ENCODE measurements at regions not wholly inside any gene's neighbourhood (a gene's known extent, or its start where the extent isn't known, plus 50 kb on each side); places are given as distances from the start of the nearest gene placed in this dataset.

DNA sequence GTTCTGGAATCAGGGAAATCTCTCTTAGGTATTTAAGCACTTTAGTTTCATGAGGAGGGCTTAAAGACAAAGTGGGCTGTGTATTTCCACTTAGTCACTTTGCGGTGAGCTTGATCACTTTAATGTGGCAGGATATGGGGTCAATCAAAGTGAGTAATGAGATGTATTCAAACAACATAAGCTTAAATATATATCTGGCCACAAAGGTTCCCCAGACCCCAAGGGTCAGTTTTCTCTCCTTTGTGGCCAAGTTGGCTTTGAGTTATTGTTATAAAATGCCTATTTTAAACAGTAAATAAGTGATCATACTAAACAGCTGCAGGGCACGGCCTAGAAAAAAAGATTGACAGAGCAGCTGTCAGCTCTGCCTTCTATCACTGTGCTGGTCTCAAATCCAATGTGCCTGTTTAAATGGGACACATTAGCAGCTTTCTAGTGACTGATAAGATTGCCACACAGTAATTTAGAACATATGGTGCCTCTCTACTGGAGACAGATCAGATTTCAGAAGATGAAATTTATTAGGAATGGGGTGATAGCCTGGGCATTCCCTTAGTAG is 363.9 kb downstream of the AGTPBP1 start:
- TF ChIP-seq, protein P1, sequence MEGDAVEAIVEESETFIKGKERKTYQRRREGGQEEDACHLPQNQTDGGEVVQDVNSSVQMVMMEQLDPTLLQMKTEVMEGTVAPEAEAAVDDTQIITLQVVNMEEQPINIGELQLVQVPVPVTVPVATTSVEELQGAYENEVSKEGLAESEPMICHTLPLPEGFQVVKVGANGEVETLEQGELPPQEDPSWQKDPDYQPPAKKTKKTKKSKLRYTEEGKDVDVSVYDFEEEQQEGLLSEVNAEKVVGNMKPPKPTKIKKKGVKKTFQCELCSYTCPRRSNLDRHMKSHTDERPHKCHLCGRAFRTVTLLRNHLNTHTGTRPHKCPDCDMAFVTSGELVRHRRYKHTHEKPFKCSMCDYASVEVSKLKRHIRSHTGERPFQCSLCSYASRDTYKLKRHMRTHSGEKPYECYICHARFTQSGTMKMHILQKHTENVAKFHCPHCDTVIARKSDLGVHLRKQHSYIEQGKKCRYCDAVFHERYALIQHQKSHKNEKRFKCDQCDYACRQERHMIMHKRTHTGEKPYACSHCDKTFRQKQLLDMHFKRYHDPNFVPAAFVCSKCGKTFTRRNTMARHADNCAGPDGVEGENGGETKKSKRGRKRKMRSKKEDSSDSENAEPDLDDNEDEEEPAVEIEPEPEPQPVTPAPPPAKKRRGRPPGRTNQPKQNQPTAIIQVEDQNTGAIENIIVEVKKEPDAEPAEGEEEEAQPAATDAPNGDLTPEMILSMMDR (IDR thresholded peaks at IDR 0.05) = no peak
- POLR2A ChIA-PET = no interaction called here
- CTCF ChIA-PET = no interaction called here
- Mint-ChIP-seq H3K4me1 (no peaks in the 10 kb centered on the region), H3K27me3 (no peaks in the 10 kb centered on the region), H3K4me3 (no peak overlapping the region), H3K9me3 (no peaks in the 10 kb centered on the region), H3K27ac (no peak overlapping the region), H3K36me3 (ENCODE audit: low read depth) (no peaks in the 10 kb centered on the region)
- DNase-seq = no peak
- ATAC-seq (ENCODE audit: low read depth) = no peak
- intact Hi-C loops (cut with micrococcal nuclease) = no loop called here

DNA sequence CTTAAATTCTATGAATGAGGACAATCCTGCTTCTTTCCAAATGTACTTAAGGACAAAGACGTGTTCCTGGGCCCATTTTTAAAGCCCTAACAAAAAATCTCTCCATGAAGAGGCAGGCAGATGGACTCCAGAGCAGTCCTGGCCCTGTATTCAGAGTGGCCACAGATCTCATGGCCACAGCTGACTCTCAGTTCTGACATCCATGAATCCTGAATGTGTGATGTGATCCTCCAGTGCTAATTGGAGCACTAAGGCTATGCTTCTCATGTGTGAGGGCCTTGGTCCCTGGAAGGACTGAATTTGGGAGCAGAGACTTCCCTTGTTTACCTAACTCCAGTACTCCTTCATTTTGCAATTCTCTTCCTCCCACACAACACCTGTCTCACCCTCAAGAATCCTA is 373.0 kb downstream of the AGTPBP1 start:
- Mint-ChIP-seq H3K4me3 (no peak overlapping the region), H3K36me3 (ENCODE audit: low read depth) (no peaks in the 10 kb centered on the region), H3K9me3 (no peaks in the 10 kb centered on the region), H3K27ac (no peak overlapping the region), H3K27me3 (no peaks in the 10 kb centered on the region), H3K4me1 (no peaks in the 10 kb centered on the region)
- TF ChIP-seq, protein P1 (IDR thresholded peaks at IDR 0.05) = no peak
- POLR2A ChIA-PET = no interaction called here
- ATAC-seq (ENCODE audit: low read depth) (no peak), DNase-seq (no peak)
- intact Hi-C loops (cut with micrococcal nuclease) = no loop called here
- CTCF ChIA-PET = no interaction called here

DNA sequence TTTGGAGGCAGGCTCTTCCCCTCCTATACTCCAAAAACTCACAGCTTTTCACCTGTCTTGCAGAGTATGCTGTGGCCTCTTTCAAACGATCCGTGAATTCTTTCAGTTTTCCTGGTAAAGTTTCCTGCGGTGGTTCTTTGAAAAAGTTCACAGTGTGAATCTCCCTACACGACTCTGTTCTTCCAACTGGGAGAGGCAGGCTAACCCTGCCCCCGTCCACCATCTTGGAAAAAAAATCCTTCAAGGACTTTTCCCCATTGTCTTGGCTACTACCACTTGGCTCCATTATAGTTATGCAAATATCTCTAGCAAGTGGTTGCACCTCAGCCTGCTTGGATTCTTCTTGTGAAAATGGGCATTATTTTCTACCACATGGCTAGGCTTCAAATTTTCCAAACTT is 382.6 kb downstream of the AGTPBP1 start:
- ChIA-PET POLR2A (no interaction called here), CTCF (no interaction called here)
- DNase-seq = no peak
- Mint-ChIP-seq H3K36me3 (ENCODE audit: low read depth) (no peaks in the 10 kb centered on the region), H3K9me3 (peaks cover 3% of the 10 kb centered on the region), H3K4me3 (no peak overlapping the region), H3K27ac (no peak overlapping the region), H3K4me1 (no peaks in the 10 kb centered on the region), H3K27me3 (peaks cover 10% of the 10 kb centered on the region)
- intact Hi-C loops (cut with micrococcal nuclease) = no loop called here
- ATAC-seq (ENCODE audit: low read depth) = no peak
- TF ChIP-seq, protein P1 (IDR thresholded peaks at IDR 0.05) = no peak

DNA sequence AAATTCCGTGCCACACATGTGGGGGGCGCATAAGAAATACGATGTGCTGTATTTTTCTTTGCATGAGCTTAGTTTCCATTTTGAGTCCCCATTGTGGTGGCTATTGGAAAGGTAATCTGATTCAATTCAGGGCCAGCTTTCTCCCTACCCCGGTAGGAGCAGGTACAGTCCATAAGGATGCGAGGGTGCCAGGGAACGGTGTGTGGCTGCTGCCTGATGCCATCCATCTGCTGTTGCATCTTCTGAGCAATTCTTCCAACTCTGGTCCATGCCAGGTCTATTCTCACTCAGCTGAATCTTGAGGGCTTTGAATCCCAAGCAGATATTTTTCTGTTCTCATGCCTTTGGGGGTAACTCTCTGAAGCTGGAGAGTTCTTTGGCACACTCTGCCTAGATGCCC is 392.7 kb downstream of the AGTPBP1 start:
- Mint-ChIP-seq H3K36me3 (ENCODE audit: low read depth) (no peaks in the 10 kb centered on the region), H3K27me3 (no peaks in the 10 kb centered on the region), H3K9me3 (no peaks in the 10 kb centered on the region), H3K4me3 (no peak overlapping the region), H3K27ac (no peak overlapping the region), H3K4me1 (no peaks in the 10 kb centered on the region)
- ChIA-PET POLR2A (no interaction called here), CTCF (no interaction called here)
- ATAC-seq (ENCODE audit: low read depth) (no peak), DNase-seq (no peak)
- TF ChIP-seq, protein P1 (IDR thresholded peaks at IDR 0.05) = no peak
- intact Hi-C loops (cut with micrococcal nuclease) = no loop called here

DNA sequence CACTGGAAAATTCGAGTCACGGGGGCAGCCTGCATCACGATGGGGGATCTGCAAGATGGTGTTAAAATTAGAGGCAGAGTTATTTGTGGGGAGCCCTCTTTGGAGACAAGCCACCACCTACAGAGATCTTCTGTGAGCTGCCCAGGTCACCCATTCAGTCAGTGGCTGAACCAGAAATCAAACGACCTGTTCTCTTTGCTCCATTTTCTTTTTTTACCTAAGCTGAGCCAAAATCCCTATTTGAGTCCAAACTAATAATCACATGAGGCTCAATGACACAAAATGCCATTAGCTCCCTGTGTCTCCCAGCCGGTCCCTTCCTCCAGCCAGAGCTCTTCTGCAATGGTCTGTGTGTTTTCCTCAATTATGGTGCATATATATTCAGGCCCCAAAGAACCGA is 394.2 kb downstream of the AGTPBP1 start:
- Mint-ChIP-seq H3K27ac (no peak overlapping the region), H3K27me3 (no peaks in the 10 kb centered on the region), H3K9me3 (no peaks in the 10 kb centered on the region), H3K4me3 (no peak overlapping the region), H3K36me3 (ENCODE audit: low read depth) (no peaks in the 10 kb centered on the region), H3K4me1 (no peaks in the 10 kb centered on the region)
- no peak for DNase-seq
- no peak for ATAC-seq (ENCODE audit: low read depth)
- intact Hi-C loops (cut with micrococcal nuclease) = no loop called here
- TF ChIP-seq, protein P1 (IDR thresholded peaks at IDR 0.05) = no peak
- ChIA-PET CTCF (no interaction called here), POLR2A (no interaction called here)
